Stimulated activated CD4-positive, alpha-beta T cell treated with anti-CD3 and anti-CD28 coated beads, TNF-alpha, amount 100 ng/mL, for 48 hours (primary cell): ENCODE measurements at regions not wholly inside any gene's neighbourhood (a gene's known extent, or its start where the extent isn't known, plus 50 kb on each side); places are given as distances from the start of the nearest gene placed in this dataset.

ENCODE experiments used
- DNase-seq, 3 donors: peaks; one replicate each; pipeline ENCODE4 v3.0.0-alpha.2; 2020; ENCODE audit warnings: low read depth in 3 of 3

GRCh38 chr12:65598688-65599087, 225.6 kb upstream of the HMGA2 start:
- DNase-seq: no peak

- no peak for DNase-seq
Observed at GRCh38 chr12:65602253-65602609, 222.1 kb upstream of the HMGA2 start.

GRCh38 chr12:65602610-65603295, 221.5 kb upstream of the HMGA2 start:
- DNase-seq: peak; percentile 22 to 43 (median 29)

- DNase-seq: no peak
Observed at GRCh38 chr12:65603438-65604351, 220.6 kb upstream of the HMGA2 start.

GRCh38 chr12:65605019-65605418, 219.3 kb upstream of the HMGA2 start:
- no peak for DNase-seq

GRCh38 chr12:65606008-65606766, 218.1 kb upstream of the HMGA2 start:
- DNase-seq: no peak

- no peak for DNase-seq
Observed at GRCh38 chr12:65607401-65607841, 216.9 kb upstream of the HMGA2 start.

GRCh38 chr12:65608319-65608916, 215.9 kb upstream of the HMGA2 start:
- DNase-seq: no peak

GRCh38 chr12:65609359-65609771, 214.9 kb upstream of the HMGA2 start:
- DNase-seq: no peak

GRCh38 chr12:65611396-65611795, 212.9 kb upstream of the HMGA2 start:
- DNase-seq: no peak

GRCh38 chr12:65612440-65612839, 211.8 kb upstream of the HMGA2 start:
- DNase-seq: no peak

GRCh38 chr12:65613692-65614091, 210.6 kb upstream of the HMGA2 start:
- DNase-seq: no peak

GRCh38 chr12:65614259-65614889, 209.9 kb upstream of the HMGA2 start:
- no peak for DNase-seq

- no peak for DNase-seq
Observed at GRCh38 chr12:65615118-65615517, 209.2 kb upstream of the HMGA2 start.

GRCh38 chr12:65616022-65616421, 208.3 kb upstream of the HMGA2 start:
- no peak for DNase-seq

- no peak for DNase-seq
Observed at GRCh38 chr12:65618588-65618987, 205.7 kb upstream of the HMGA2 start.

GRCh38 chr12:65619018-65619417, 205.3 kb upstream of the HMGA2 start:
- no peak for DNase-seq

GRCh38 chr12:65620046-65620445, 204.2 kb upstream of the HMGA2 start:
- no peak for DNase-seq

GRCh38 chr12:65622056-65622455, 202.2 kb upstream of the HMGA2 start:
- no peak for DNase-seq

GRCh38 chr12:65623507-65623906, 200.8 kb upstream of the HMGA2 start:
- no peak for DNase-seq

GRCh38 chr12:65624554-65625086, 199.7 kb upstream of the HMGA2 start:
- no peak for DNase-seq
